LNCAP (cell line): ENCODE measurements at regions not wholly inside any gene's neighbourhood (a gene's known extent, or its start where the extent isn't known, plus 50 kb on each side); places are given as distances from the start of the nearest gene placed in this dataset.

Experiments
- CTCF ChIP-seq: fragments of 450-650 bp; IDR thresholded peaks from 2 replicates; pipeline ENCODE4 v1.5.1; 2017; ENCODE audit warnings: mild to moderate bottlenecking

DNA sequence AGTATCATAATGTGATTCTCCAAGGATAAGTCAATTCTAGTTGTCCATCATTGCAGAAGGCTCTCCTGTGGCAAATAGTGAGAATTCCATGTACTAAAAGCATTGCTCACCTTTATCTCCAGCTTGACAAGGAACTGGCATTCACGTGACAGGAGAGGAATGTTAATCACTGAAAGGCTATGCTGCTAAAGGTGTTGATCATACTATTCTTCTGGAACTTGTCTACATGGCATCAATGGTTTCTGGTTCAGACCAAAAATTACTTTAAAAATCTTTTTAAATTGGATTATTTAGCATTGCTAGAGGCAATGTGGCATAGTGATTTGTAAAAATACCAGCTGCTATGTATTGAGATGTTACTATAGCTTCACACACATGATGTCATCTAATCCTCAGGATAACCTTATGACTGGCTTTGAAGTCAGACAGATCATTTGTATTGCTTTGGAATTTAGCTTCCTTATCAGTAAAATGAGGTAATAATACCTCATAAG, 414.4 kb downstream of the MTX2 start:
- TF ChIP-seq CTCF, result no peak

- no peak for TF ChIP-seq CTCF
These were observed 416.7 kb downstream of the MTX2 start for GRCh38 chr2:176685908-176686307.

GRCh38 chr2:176686328-176686727, 417.1 kb downstream of the MTX2 start:
- no peak for TF ChIP-seq CTCF

DNA sequence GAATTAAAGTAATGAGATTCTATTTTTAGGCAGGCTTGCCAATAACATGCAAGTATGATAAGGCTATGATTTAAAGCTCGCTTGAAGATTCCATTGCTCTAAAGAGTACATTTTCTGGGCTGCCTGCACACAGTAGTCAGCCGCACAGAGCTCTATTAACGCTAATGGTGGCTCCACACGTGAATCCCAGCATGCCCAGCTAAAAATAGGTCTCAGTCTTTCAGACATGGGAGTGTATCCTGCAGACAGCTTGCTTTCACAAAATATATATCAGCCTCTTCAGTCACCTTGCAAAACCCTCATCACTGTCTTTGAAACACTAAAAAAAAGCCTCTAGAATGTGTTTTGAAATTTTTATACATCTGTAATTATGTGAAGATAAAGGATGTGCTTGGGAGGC, 418.1 kb downstream of the MTX2 start:
- TF ChIP-seq CTCF, result no peak

DNA sequence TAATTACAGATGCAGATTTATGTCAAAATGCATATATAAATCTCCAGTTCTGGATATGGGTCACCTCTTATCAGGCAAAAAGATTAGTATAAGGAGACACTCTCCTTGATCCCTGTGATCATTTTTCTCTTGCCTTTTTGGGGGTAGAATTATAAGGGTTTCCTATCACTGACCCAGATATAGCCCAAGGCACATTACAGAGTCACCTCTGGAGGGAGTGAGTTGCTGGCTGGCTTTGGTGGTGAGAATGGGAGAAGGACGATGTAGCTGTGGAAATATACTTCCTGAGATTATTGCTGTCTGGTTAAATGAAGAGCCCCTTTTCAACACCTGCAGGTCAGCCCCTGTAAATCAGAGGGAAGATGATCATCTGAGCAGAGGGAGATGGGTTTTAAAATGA, 418.7 kb downstream of the MTX2 start:
- no peak for TF ChIP-seq CTCF

- TF ChIP-seq CTCF, result no peak
These were observed 420.5 kb downstream of the MTX2 start for GRCh38 chr2:176689711-176690110.

DNA sequence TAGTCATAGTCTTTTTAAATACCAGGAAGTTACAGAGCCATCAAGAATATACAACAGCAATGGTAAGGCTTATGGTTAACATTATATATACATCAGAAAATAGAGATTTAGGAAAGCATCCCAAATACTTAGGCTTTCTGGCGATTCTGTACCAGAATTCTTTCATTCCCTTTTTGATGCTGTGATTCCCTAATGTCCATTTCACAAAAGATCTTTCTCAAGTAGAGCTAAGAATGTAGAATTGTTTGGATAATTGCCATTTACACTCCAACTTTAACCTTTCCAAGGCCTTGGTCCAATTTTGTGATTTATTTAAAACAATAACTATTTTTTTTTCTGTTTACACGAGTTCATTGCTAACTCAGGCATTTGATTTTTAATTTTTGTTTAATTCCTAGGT, 422.2 kb downstream of the MTX2 start:
- no peak for TF ChIP-seq CTCF

DNA sequence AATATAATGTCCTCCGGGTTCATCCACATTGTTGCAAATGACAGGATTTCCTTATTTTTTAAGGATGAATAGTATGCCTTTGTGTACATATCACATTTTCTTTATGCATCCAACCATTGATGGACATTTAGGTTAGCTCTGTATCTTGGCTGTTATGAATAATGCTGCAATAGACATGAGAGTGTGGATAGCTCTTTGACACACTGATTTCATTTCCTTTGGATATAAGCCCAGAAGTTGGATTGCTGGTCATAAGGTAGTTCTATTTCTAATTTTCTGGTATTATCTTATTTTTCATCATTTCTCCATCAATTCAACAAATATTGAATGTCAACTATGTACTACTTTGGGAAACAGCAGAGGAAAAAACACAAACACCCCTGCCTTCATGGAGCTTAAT, 423.3 kb downstream of the MTX2 start:
- no peak for TF ChIP-seq CTCF
